GM19395 (cell line): ENCODE measurements at regions not wholly inside any gene's neighbourhood (a gene's known extent, or its start where the extent isn't known, plus 50 kb on each side); places are given as distances from the start of the nearest gene placed in this dataset.

ENCODE experiments used
- ATAC-seq: cut with Tn5 transposase; IDR thresholded peaks from one replicate; pipeline ENCODE4 v1.9.1; 2021; ENCODE audit warnings: mild to moderate bottlenecking, moderate library complexity; ENCODE audit not compliant: unreplicated experiment

DNA sequence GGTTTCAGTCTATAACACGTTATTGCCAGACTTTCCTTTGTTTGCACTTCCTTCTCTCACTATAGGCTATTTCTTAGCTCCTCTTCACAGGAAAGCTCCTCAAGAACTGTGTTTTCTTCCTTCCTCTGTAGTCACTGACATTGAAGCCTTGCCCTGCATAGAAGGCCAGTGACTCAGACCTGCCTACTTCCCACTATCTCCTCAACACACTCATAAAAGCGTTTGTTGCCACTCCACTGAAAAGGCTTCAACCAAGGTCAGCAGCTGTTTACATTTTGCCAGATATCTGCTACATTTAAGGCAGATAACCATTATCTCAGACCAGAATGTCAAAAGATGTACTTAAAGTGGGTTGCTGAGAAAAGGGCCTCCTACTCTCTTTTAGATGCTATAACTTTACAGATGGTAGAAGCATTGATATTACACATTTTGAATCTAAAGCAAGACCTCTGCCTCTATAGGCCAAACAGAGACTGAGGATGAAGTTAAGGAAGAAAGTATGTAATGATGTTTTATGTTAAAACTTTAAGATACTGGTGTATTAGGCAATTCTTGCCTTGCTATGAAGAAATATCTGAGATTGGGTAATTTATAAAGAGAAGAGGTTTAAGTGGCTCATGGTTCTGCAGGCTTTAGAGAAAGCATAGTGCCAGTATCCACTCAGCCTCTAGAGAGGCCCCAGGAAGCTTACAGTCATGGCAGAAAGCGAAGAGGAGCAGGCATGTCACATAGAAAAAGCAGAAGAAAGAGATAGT, 233.3 kb upstream of the FLRT2 start:
- no peak for ATAC-seq

- ATAC-seq, result no peak
Observed at GRCh38 chr14:85300107-85300506, 229.8 kb upstream of the FLRT2 start.

- no peak for ATAC-seq
Observed at GRCh38 chr14:85301506-85301905, 228.4 kb upstream of the FLRT2 start.

GRCh38 chr14:85306024-85306423, 223.9 kb upstream of the FLRT2 start:
- ATAC-seq, result no peak

- no peak for ATAC-seq
Observed at GRCh38 chr14:85308531-85309300, 221.2 kb upstream of the FLRT2 start.

GRCh38 chr14:85310491-85311272, 219.3 kb upstream of the FLRT2 start:
- ATAC-seq, result no peak

GRCh38 chr14:85313560-85314207, 216.3 kb upstream of the FLRT2 start:
- no peak for ATAC-seq

DNA sequence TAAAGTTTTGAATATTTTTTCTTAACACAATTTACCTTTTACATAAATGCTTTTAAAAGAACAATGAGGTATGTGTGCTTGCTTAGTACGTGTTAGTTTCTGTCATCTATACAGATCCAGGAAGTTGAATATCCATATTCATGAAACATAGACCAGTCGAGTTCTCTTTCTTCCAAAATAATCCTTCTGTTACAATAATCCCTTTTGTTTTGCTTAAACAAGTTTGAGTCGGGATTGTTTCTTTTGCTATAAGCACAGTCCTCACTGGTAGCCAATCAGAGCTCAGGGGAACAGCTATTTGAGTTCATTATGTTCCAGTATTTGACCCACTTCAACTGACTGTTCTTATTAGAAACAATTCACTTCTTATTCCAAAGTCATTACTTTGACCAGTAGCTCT, 214.7 kb upstream of the FLRT2 start:
- no peak for ATAC-seq

DNA sequence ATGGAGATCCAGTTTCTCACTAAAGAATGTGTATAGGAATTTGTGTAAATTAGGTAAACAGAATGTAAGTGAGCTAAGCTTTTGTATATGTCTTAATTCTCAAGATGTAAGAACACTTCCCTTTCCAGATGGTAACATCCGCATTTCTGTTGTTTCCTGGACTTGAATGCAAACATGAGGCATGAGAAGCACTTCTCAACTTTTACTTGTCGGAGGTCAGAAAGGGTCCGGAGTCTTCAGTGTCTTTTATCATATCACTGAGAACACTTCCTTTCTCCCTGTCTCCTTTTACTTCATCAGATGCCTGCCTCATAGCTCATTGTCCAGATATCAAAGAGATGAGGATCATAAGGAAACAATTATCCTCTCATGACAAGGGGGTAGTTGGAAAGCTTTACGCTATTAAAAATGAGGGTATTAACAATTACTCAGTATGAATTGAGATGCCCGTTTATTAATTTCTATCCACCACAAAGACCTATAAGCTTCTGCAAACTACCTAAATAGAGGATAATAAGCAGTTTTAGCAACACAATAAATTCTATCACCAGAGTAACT, 214.1 kb upstream of the FLRT2 start:
- no peak for ATAC-seq

DNA sequence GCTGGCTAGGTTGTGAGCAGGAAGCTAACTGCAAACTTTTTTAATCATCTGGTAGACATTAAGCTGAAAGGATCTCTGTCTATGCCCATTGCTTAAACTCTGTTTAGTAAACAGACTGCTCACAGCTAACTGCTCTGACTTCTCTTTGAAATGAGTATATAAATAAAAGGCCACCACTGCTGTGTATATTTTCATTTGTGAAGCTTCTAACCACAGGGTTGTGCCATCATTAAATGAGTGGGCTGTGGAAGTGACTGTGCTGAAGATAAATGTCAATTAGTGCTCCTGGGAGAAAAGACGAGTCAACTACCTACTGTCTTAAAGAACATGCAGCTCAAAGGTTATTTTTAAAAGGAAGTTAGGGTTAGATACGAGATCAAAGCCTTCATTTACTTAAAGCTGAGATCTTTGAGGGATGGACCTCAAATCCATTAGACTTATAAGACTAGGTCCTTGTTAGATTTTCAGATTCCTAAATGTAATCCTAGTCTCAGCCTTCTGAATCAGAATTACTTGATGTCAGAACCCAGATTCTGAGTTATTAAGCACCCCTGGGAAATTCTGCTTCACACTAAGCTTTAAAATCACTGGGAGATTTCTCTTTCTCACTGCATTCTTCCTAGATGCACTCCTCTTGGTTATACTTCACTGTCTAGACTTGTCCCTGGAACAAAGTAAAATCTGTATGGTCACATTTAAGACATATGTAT, 213.1 kb upstream of the FLRT2 start:
- ATAC-seq, result no peak

- no peak for ATAC-seq
Observed at GRCh38 chr14:85317491-85318021, 212.4 kb upstream of the FLRT2 start.

DNA sequence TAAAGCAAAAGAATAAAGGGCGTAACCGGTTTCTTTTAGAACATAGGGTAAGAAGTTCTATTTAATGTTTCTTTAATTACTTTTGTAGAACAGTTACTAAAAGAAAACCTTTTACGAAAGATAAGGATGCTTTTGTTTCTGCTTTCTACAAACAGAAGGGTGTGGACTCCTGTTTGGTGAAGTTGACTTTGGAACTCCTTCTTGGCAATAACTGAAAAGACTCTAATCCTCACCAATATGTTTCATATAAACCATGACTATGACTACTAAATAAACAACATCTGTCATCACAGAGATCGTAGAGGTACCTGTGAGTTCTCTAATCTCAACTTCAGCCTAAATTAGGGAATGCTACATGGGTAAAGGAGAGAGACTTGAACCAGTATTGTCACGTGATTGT, 210.8 kb upstream of the FLRT2 start:
- no peak for ATAC-seq

- ATAC-seq, result no peak
Observed at GRCh38 chr14:85319998-85320630, 209.8 kb upstream of the FLRT2 start.

- ATAC-seq, result no peak
Observed at GRCh38 chr14:85325134-85326017, 204.6 kb upstream of the FLRT2 start.

DNA sequence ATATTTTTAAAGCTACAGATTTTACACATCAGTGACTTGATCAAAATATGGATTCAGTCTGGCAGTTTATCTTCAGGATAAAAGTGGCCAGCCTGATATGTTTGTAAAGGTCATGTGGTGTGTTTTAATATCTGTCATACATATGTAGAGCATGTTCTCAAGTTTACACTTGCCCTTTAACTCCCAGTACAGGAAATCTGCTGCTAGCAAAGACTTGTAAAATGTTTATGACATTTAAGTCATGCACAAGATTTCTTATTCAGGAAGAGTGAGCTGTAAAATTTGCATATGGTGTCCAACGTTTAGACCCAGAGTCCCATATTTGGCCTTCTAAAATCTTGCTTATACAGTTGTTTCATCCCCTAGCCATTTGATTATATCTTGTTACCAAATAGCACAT, 197.5 kb upstream of the FLRT2 start:
- ATAC-seq, result no peak

- no peak for ATAC-seq
Observed at GRCh38 chr14:85333313-85333712, 196.6 kb upstream of the FLRT2 start.

- no peak for ATAC-seq
Observed at GRCh38 chr14:85333841-85334240, 196.1 kb upstream of the FLRT2 start.

GRCh38 chr14:85334316-85334715, 195.6 kb upstream of the FLRT2 start:
- ATAC-seq, result no peak
